Forelimb muscle (tissue), 1 donor: ENCODE measurements at regions not wholly inside any gene's neighbourhood (a gene's known extent, or its start where the extent isn't known, plus 50 kb on each side); places are given as distances from the start of the nearest gene placed in this dataset.

Experiments
- DNase-seq: peaks from one replicate; pipeline ENCODE4 v3.0.0-alpha.2; 2013; ENCODE audit warnings: low read depth

DNA sequence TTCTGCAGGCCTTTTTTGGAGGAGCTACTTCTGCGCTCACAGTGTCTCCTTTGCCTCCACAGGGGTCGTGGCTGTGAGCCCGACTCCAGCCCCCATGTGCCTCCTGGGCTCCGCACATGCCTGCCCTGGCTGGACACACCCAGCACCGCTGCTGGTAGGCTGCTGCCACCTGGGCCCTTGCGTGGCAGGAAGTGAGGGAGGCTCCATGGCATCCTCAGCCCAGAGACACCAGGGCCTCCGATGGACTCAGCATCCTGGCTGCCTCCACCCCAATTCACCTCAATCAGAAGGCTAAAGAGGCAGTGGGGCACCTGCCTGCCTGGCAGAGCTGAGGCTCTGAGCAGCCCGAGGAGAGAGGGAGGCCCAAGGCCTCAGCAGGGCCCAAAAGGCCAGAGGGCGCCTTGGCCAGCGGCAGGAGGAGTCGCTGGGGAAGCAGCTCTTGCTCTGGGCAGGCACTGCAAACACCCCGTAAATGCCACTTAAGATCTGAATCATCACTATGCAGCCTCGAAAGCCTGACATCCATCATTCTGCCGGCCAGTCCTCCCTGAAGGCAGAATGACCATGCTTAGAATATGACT is 68.3 kb upstream of the OTOS start:
- DNase-seq: no peak

DNA sequence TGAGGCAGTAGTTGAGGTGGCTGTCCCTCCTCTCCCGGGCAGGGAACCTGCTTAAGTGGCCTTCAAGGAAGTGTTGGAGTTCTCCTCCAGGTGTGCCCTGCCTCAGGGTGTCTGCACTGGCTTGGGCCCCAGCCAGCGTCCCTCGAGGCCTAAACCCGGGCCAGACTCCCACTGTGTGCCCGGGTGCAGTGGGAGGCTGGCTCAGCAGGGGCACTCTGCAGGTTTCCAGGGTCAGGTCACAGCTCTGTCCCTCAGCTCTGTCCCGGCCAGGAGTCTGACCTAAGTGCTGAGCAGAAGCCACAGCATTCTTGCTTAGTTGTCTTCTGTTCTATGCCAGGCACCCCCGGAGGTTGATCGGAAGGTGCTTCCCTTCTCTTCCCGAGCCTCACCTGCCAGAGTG is 69.0 kb upstream of the OTOS start:
- DNase-seq: no peak

DNA sequence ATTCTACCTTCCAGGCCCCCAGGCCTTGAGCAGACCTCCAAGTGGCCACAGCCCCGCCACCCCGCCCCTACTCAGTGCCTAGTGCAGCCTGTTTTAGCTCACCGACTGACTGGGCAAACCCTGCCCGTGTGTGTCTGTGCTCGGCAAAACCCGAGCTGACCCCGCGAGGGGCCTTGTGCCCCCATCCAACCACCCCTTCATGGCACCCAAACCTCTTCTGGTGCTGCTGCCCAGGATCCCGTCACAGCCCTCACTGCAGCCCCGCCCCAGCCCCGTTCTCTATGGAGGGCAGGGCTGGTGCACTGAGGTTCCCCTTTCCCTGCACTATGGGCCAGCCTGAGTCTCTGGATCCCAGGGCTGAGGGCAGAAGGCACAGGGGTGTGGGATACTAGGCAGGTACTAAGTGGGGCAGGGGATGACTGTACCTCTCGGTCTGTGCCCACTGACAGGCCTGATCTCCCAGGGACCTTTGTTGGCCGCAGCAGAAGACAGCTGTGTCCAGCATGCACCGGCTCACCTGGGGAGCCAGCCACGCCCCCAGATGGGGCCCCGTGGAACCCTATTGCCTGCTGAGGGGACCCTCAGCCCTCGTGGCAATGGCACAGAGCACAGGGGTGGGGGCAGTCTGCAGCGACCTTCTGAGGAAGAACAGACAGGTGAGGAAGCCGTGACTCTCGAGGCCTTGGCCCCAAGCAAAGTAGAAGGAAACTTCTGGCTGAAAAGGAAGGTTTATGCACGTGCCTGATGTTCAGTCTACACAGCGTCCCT is 69.9 kb upstream of the OTOS start:
- no peak for DNase-seq

DNA sequence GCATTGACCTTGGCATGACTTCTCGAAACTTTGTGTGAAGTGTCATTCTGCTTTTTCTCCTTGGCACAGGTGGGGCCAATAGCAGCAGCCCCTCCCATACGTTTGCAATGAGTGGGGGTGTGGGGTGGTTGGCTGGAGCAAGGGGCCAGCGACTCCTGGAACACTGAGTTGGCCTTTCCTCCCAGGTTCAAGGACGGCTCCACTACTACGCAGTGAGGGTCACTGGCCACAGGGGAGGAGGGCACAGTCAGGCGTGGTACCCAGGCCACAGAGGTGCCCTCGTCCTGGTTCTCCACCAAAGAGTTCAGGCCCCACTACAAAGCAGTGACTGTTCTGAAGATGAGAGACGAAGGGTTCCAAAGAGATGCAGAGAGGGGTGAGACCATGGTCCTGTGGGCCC is 70.6 kb upstream of the OTOS start:
- no peak for DNase-seq

DNA sequence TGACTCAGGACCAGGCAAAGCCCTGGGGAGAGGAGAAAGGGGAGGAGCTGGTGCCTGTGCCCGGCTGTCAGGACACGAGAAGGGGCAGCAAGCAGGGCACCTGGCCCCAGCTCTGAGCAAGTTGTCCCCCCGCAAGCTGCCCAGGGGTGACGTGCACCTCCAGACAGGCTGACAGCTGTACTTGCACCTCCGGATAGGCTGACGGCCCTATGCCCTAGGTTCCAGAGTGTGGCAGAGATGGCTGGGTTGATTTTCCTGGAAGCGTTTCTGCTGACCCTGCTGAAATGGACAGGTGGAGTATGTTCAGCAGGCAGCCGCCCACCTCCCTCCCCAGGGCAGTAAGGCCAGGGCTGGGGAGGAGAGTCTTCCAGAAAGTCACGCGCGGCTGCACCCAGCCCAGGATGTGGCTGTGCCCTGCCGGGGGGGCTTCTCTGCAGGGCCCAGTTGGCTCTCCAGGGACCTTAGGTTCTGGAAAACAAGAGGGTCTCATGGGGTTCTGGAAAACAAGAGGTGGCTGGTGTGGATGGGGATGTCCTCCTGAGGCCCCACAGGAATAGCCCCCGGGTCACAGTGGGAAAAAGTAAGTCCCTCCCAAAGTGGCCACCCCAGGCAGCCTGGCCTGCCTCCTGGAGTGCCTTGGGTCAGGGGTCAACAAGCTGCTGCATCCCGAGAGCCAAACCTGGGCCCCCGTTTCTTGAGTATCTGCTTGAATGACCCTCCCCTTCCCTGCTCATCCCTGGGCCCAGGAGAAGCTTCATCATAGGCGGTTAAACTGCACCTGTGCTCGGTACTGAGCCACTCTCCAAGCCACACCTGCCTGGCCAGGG is 71.4 kb upstream of the OTOS start:
- no peak for DNase-seq

DNA sequence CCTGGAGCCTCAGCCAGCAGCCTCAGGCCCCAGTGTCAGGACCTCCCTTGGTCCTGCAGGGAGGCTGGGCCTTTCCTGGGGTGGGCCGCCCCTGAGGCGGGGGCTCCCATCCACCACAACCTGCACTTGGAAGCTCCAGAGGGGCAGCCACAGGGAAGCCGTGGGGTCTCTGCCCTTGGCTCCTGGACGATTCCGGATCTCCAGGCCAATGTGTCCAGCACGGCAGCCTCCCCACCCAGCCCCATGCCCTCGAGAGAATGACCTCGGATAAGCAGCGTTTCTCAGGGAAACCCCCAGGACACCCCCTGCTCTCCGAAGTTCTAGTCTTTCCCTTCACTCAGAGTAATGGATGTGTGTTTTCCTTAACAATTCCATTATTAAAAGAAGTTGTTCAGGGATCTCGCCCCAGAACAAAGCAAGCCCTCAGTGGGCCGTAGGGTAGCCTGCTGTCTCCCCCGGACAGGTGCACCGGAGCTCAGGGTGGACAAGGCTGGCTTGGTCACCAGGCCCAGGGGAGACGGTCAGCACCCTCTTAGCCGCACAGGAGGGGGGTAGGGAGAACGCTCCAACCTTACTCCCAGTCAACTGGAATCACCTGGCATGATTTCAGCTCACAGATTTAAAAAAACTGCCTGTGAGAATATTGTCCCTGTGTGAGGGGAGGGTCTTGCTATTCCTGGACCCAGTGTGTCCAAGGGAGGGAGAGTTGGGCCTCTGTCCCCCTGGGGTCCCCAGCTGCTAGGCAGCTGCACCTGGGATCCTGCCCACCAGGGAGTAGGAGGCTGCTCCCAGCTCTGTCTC is 72.2 kb upstream of the OTOS start:
- DNase-seq: no peak

DNA sequence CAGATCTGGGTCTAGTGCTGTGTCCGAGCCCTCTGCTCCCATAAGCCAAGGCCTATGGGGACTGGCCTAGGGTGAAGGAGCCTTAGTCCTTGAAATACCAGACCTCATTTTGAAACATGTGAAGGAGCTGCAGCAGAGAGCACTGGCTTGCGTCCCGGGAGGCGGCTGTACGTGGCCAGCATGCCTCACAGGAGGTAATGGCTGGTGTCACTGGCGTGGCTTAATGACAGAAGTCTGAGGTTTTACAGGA is 72.7 kb upstream of the OTOS start:
- no peak for DNase-seq

DNA sequence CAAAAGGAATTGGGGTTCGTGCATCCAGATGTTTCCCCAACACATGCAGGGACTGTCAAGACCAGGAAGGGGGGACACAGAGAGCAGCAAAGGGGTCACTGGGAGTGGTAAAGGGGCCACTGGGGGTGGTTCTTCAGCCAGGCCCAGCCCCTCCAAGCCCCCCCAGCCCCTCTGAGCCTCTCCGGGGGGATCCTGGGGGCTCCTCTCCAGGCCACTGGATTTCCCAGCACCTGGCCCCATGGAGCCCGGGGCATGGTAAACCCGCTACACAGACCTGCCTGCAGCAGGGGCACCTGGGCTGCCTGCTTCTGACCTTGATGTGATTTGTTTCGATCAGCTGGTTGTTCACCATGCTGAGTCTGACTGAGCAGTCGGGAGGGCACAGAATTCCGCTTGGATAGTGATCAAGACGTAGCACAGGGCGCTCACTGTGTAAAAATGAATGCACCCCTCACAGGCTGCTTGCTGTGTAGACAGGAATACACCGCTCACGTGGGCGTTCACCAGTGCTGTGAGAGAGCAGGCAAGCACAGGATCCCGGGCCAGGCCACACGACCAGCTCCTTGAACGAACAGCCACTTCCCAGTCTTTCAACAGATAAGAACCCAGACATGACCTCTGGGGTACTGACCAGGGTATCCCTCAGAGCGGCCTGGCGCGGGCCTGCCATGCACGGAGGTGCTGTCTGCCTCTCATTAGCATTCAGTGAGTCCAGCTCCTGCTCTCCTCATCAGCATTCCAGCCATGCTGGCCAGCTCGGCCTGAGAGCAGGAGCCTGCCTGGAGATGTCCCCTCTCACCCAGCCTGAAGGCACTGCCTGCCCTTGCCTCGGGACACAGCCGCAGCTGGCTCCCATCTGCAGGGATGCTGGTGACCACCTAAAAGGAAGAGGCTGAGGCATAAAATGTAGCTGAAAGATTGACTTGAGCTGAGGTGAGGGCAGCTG is 73.3 kb upstream of the OTOS start:
- no peak for DNase-seq

DNA sequence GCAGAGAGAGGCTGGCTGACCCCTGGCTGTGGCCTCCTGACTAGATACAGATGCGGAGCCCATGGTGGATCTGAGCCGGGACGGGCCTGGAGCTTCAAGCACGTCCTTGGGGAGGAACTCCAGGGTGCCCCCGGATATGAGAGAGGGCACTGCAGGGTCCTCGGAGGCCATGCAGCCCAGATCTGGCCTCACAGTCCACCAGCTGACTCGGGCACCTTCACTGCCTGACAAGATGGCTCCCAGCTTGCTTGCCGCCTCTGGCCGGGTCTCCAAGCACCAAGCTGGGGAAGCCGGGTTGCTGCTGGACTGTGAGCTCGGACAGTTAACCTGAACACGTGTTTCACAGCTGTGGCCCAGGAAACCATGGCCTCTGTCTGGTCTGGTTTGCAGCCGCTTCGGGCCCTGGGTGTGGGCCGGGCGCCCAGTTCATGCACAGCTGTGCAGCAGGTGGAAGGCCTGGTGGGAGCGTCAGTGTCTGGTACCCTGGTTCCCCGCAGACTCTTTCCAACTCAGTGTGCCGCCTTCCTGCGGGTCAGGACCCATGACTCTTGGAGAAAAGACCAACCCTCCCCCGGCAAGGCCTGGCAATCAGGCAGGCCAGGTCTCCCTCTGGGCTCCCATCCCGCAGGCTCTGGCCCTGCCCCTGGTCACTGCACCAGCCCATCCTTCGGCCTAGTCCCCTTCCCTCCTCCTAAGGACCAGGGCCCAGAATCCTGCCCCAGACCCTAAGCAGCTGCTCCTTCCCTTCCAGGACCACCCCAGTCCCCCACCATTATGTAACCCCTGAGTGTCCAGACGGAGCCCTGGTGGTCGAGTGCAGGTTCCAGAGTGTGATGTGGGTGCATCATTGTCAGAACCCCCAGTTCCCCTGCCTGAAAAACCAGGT is 74.6 kb upstream of the OTOS start:
- DNase-seq: no peak

DNA sequence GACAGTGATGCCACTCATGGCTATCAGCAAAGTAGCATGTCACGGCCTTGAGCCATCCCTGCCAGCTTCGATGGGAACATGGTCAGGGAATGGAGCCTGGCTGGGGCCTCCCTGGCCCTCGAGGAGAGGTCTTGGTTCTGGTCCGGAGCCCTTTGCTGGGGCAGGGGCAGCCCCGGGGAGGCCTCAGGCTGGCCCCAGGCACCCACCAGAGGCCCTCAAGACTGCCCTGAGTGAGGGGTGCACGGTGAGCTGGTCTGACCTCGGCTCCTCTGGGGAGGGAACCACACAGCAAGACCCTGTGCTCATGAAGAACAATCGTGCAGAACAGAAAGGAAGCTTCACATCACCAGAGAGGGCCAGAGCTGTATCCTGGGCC is 75.2 kb upstream of the OTOS start:
- no peak for DNase-seq

DNA sequence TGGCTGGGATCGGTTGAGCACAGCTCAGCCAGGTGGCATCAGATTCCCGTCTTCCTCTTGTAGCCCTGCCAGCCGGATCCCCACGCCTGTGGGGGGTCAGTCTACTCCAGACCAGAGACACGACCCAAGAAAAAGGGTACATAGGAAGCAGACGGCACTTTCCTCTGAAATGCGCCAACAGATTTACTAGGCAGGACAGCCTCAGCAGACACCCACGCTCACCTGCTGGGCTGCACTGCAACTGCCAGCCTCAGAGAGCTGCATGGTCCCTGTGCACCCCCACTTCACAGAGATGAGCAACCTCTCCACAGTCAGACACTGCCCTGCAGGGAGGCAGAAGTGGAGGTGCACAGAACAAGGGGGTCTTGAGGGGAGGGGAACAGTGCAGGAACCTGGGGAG is 75.7 kb upstream of the OTOS start:
- no peak for DNase-seq

DNA sequence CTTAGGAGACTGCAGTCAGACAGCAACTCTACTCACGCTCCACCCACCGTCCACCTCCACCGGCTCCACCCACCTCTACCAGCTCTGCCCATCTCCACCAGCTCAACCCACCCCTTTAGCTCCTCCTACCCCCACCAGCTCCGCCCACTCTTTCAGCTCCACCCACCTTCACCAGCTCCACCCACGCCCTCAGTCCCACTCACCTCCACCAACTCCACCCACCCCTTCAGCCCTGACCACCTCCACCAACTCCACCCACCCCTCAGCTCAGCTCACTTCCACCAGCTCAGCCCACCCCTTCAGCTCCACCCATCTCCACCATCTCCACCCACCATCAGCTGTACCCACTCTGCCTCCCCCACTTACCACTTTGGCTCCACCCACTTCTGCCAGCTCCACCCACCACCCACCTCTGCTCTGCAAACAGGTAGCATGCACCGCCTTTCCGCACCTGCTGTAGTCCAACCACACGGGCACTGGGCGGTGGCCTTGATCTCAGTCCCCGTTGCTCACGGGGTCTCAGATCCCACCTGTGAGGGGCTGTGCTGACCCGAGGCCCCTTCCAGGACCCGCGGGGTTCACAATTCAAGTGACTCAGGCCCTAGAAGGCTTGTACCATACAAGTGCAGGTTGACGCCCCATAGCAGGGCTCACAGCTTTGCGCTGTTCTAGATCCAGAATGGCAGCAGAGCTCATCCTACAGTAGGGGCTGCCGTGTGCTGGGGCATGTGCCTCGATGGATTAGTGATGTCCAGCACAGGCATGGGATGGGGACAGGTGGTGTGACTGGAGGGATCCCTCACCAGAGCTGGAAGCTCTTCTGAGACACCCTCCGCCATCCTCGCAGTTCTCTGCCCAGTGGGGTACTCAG is 77.2 kb upstream of the OTOS start:
- no peak for DNase-seq

DNA sequence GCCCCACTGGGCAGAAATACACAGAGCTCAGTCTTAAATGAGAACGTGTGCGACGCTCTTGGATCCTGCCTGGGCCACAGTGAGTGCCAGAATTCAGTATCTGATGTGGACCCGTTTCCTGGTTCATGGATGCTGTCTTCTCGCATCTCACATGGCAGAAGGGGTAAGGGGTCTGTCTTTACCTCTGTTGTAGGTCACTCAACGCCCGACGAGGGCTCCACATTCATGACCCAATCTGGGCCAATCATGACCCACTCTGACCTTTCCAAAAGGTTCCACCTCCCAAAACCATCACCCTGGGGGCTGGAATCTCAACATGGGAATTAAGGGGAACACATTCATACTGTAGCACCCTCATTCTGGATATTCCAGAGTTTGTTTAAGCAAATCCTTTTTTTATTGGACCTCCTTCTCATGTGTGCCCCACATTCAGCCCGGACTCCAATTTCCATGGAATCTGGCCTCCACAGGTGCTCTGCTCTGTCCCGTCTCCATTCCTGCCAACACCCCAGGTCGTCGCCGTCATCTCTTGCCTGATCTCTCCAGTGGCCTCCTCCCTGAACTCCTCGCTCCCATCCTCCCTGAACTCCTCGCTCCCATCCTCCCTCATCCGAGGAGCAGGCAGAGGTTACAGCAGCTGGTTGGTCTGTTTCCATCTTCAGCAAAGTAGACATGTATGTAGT is 78.9 kb upstream of the OTOS start:
- DNase-seq: no peak

DNA sequence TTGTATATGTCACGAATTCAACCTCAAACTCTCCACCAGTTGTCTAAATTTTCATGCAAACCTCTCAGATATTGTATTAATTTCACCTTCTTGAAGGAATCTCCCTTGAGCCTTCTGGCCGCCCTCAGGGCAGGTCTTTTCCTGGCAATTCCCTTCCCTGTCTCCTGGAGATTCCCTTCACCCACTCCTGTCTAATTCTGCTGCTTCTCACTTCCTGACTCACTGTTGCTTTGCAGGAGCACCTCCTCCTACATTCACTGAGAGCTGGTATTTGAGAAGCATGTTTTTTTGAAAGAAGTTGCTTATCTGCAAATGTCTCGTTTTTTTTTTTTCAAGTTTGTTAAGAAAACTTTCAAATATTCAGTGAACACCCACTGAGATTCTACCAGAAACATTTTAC is 79.9 kb upstream of the OTOS start:
- DNase-seq: no peak

DNA sequence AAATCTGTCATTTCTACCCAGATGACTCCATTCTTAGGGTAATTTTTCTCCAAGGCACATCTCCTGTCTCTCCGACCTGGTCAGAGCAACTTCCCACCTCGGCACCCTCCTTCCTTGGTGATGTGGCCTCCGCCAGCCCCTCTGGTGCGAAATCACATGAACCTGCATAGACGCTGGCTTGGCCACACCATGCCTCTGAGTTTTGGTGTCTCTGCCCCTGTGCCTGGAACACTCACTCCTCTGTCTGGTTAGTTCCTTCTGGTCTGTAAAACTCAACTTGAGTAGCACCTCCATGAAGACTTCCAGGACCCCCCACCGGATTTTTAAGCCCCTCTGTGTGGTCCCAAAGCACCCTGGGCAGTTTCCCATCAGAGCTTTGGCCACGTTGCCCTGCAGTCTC is 83.2 kb upstream of the OTOS start:
- DNase-seq: no peak

DNA sequence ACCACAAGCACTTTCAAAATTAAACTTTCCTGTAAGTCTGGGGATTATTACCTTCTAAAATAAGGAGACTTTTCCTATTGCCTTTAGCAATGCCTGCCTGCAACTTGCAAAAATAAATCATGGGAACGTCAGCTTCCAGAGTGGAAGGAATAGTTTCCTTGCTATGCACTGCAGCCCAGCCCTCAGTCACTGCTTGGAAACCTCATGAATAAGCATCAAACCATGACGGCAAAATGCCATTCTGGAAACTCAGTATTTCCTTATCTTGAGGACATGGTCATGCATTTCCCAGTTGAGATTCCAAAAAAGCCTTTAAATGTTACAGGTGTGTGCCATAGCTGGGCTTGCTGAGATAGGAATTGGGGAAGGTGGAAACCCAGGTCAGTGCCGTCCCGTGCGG is 84.2 kb upstream of the OTOS start:
- DNase-seq: no peak

DNA sequence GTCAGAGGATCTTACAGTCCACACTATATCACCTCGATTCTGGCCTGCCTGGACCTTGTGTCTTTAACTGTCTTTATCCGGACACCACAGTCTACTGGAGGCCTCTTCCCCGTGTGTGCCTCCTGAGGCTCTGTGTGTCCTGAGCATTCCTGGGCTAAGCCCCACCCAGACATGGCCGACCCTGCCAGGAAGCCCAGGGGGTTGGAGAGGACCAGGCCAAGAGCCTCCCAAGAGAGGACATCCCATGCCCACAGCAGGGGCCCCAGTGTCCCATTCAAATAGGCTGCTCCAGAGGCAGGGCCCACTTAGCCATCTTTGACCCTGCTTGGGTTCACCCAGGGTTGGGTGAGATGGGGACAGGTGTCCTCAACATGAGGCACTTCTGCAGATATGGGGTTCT is 84.7 kb upstream of the OTOS start:
- DNase-seq: no peak

DNA sequence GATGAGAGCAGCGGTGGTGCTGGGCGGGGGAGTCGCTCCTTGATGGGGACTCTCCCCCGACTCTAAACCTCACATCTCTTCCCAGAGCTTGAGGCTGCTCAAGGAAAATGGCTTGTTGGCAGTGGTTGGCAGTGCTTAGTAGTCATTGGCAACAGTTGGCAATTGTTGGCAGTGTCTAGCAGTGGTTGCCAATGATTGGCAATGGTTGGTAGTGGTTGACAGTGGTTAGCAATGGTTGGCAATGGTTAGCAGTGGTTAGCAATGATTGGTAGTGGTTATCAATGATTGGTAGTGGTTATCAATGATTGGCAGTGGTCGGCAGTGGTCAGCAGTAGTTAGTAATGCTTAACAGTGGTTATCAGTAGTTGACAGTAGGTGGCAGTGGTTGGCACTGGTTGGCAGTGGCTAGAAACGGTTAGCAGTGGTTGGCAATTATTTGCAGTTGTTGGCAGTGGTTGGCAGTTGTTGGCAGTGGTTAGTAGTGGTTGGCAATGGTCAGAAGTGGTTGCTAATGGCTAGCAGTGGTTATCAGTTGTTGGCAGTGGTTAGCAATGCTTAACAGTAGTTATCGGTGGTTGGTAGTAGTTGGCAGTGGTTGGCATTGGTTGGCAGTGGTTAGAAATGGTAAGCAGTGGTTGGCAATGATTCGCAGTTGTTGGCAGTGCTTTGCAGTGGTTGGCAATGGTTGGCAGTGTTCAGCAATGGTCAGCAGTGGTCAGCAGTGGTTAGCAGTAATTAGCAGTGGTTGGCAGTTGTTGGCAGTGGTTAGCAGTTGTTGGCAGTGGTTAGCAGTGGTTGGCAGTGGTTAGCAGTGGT is 85.4 kb upstream of the OTOS start:
- DNase-seq: no peak
